Activated naive CD4-positive, alpha-beta T cell treated with anti-CD3 and anti-CD28 coated beads for 36 hours (primary cell): ENCODE measurements at regions not wholly inside any gene's neighbourhood (a gene's known extent, or its start where the extent isn't known, plus 50 kb on each side); places are given as distances from the start of the nearest gene placed in this dataset.

Source experiments
- CTCF ChIA-PET: fragments of 350-600 bp; sonication (Branson Sonifier 250); formaldehyde crosslinking; loops from one replicate; lab custom pipeline; 2021; ENCODE audit warnings: antibody characterized with exemption; lab: Charles Lee
- DNase-seq: peaks from one replicate; pipeline ENCODE4 v3.0.0-alpha.2; 2020
- H3K27ac Mint-ChIP-seq: one replicate; pipeline ENCODE4 v1.8.0; 2021; ENCODE audit warnings: mild to moderate bottlenecking, mixed read lengths
- H3K27me3 Mint-ChIP-seq: one replicate; pipeline ENCODE4 v1.8.0; 2021; ENCODE audit warnings: low read depth, mixed read lengths
- H3K36me3 Mint-ChIP-seq: one replicate; pipeline ENCODE4 v1.8.0; 2021; ENCODE audit warnings: low read depth, mixed read lengths
- H3K4me1 Mint-ChIP-seq: one replicate; pipeline ENCODE4 v1.8.0; 2021; ENCODE audit warnings: low read depth, mixed read lengths
- H3K4me3 Mint-ChIP-seq: one replicate; pipeline ENCODE4 v1.8.0; 2021; ENCODE audit warnings: mild to moderate bottlenecking, moderate library complexity, mixed read lengths
- H3K9me3 Mint-ChIP-seq: one replicate; pipeline ENCODE4 v1.8.0; 2021; ENCODE audit warnings: mixed read lengths
- intact Hi-C: fragments of 100-400 bp; cut with micrococcal nuclease; formaldehyde crosslinking; loops from one replicate; pipeline ENCODE4 v1.15.1; 2023

GRCh38 chr10:44650691-44651661, 260.2 kb upstream of the TMEM72 start:
- H3K4me3 Mint-ChIP-seq = no peak overlapping the region
- no peak for DNase-seq
- no peaks in the 10 kb centered on the region for H3K27me3 Mint-ChIP-seq
- CTCF ChIA-PET = no interaction called here
- H3K36me3 Mint-ChIP-seq = no peaks in the 10 kb centered on the region
- H3K4me1 Mint-ChIP-seq = no peaks in the 10 kb centered on the region
- H3K27ac Mint-ChIP-seq = no peak overlapping the region
- peaks cover 2% of the 10 kb centered on the region for H3K9me3 Mint-ChIP-seq
- intact Hi-C loops = no loop called here

GRCh38 chr10:44651834-44652233, 259.3 kb upstream of the TMEM72 start:
- Mint-ChIP-seq H3K9me3 (peaks cover 2% of the 10 kb centered on the region), H3K27me3 (no peaks in the 10 kb centered on the region), H3K4me1 (no peaks in the 10 kb centered on the region), H3K4me3 (no peak overlapping the region), H3K36me3 (no peaks in the 10 kb centered on the region), H3K27ac (no peak overlapping the region)
- no peak for DNase-seq
- intact Hi-C loops = no loop called here
- CTCF ChIA-PET = no interaction called here

GRCh38 chr10:44659320-44659719, 251.8 kb upstream of the TMEM72 start:
- Mint-ChIP-seq H3K27ac (no peak overlapping the region), H3K4me3 (no peak overlapping the region), H3K27me3 (peaks cover 2% of the 10 kb centered on the region), H3K36me3 (no peaks in the 10 kb centered on the region), H3K9me3 (peaks cover 2% of the 10 kb centered on the region), H3K4me1 (no peaks in the 10 kb centered on the region)
- CTCF ChIA-PET = no interaction called here
- DNase-seq = no peak
- intact Hi-C loops = no loop called here

- H3K9me3 Mint-ChIP-seq = peaks cover under 1% of the 10 kb centered on the region
- CTCF ChIA-PET = no interaction called here
- H3K4me3 Mint-ChIP-seq = no peak overlapping the region
- no peak for DNase-seq
- H3K4me1 Mint-ChIP-seq = no peaks in the 10 kb centered on the region
- H3K27me3 Mint-ChIP-seq = peaks cover 2% of the 10 kb centered on the region
- H3K27ac Mint-ChIP-seq = no peak overlapping the region
- intact Hi-C loops = no loop called here
- H3K36me3 Mint-ChIP-seq = no peaks in the 10 kb centered on the region
Measured at GRCh38 chr10:44660271-44660670, 250.9 kb upstream of the TMEM72 start.

- DNase-seq = no peak
- CTCF ChIA-PET = no interaction called here
- Mint-ChIP-seq H3K27ac (no peak overlapping the region), H3K4me1 (no peaks in the 10 kb centered on the region), H3K36me3 (no peaks in the 10 kb centered on the region), H3K27me3 (peaks cover 4% of the 10 kb centered on the region), H3K4me3 (no peak overlapping the region), H3K9me3 (no peaks in the 10 kb centered on the region)
- intact Hi-C loops = no loop called here
Measured at GRCh38 chr10:44662051-44662450, 249.1 kb upstream of the TMEM72 start.

GRCh38 chr10:44668336-44668735, 242.8 kb upstream of the TMEM72 start:
- Mint-ChIP-seq H3K27ac (no peak overlapping the region), H3K36me3 (no peaks in the 10 kb centered on the region), H3K27me3 (peaks cover 2% of the 10 kb centered on the region), H3K4me3 (no peak overlapping the region), H3K9me3 (no peaks in the 10 kb centered on the region), H3K4me1 (no peaks in the 10 kb centered on the region)
- no peak for DNase-seq
- CTCF ChIA-PET = no interaction called here
- intact Hi-C loops = no loop called here

- H3K4me1 Mint-ChIP-seq = no peaks in the 10 kb centered on the region
- no peaks in the 10 kb centered on the region for H3K36me3 Mint-ChIP-seq
- H3K9me3 Mint-ChIP-seq = no peaks in the 10 kb centered on the region
- intact Hi-C loops = no loop called here
- CTCF ChIA-PET = no interaction called here
- H3K27ac Mint-ChIP-seq = no peak overlapping the region
- peaks cover 2% of the 10 kb centered on the region for H3K27me3 Mint-ChIP-seq
- no peak for DNase-seq
- no peak overlapping the region for H3K4me3 Mint-ChIP-seq
Measured at GRCh38 chr10:44671319-44671718, 239.8 kb upstream of the TMEM72 start.

- intact Hi-C loops = no loop called here
- no peak for DNase-seq
- H3K4me1 Mint-ChIP-seq = no peaks in the 10 kb centered on the region
- CTCF ChIA-PET = no interaction called here
- no peaks in the 10 kb centered on the region for H3K9me3 Mint-ChIP-seq
- H3K27ac Mint-ChIP-seq = no peak overlapping the region
- no peaks in the 10 kb centered on the region for H3K36me3 Mint-ChIP-seq
- no peaks in the 10 kb centered on the region for H3K27me3 Mint-ChIP-seq
- no peak overlapping the region for H3K4me3 Mint-ChIP-seq
Measured at GRCh38 chr10:44673245-44673983, 237.7 kb upstream of the TMEM72 start.

- H3K27me3 Mint-ChIP-seq = no peaks in the 10 kb centered on the region
- CTCF ChIA-PET = no interaction called here
- no peaks in the 10 kb centered on the region for H3K4me1 Mint-ChIP-seq
- no peak overlapping the region for H3K27ac Mint-ChIP-seq
- H3K36me3 Mint-ChIP-seq = no peaks in the 10 kb centered on the region
- no peak for DNase-seq
- intact Hi-C loops = no loop called here
- H3K4me3 Mint-ChIP-seq = no peak overlapping the region
- H3K9me3 Mint-ChIP-seq = no peaks in the 10 kb centered on the region
Measured at GRCh38 chr10:44674536-44675386, 236.4 kb upstream of the TMEM72 start.

GRCh38 chr10:44675387-44675874, 235.7 kb upstream of the TMEM72 start:
- no peak overlapping the region for H3K4me3 Mint-ChIP-seq
- CTCF ChIA-PET = no interaction called here
- H3K36me3 Mint-ChIP-seq = no peaks in the 10 kb centered on the region
- H3K27me3 Mint-ChIP-seq = no peaks in the 10 kb centered on the region
- intact Hi-C loops = no loop called here
- no peak for DNase-seq
- H3K9me3 Mint-ChIP-seq = no peaks in the 10 kb centered on the region
- H3K4me1 Mint-ChIP-seq = no peaks in the 10 kb centered on the region
- H3K27ac Mint-ChIP-seq = no peak overlapping the region

GRCh38 chr10:44680764-44681163, 230.4 kb upstream of the TMEM72 start:
- intact Hi-C loops = no loop called here
- Mint-ChIP-seq H3K4me3 (no peak overlapping the region), H3K9me3 (no peaks in the 10 kb centered on the region), H3K36me3 (no peaks in the 10 kb centered on the region), H3K4me1 (no peaks in the 10 kb centered on the region), H3K27me3 (peaks cover 2% of the 10 kb centered on the region), H3K27ac (no peak overlapping the region)
- no peak for DNase-seq
- CTCF ChIA-PET = no interaction called here

GRCh38 chr10:44682507-44682906, 228.6 kb upstream of the TMEM72 start:
- Mint-ChIP-seq H3K9me3 (no peaks in the 10 kb centered on the region), H3K36me3 (no peaks in the 10 kb centered on the region), H3K4me1 (no peaks in the 10 kb centered on the region), H3K4me3 (no peak overlapping the region), H3K27ac (no peak overlapping the region), H3K27me3 (peaks cover 2% of the 10 kb centered on the region)
- no peak for DNase-seq
- intact Hi-C loops = no loop called here
- CTCF ChIA-PET = no interaction called here
